GM12878 (cell line): ENCODE measurements at regions not wholly inside any gene's neighbourhood (a gene's known extent, or its start where the extent isn't known, plus 50 kb on each side); places are given as distances from the start of the nearest gene placed in this dataset.

ENCODE experiments used
- CTCF ChIP-seq, 3 experiments: IDR thresholded peaks in 2 of 3; conservative IDR thresholded peaks in 1 of 3; 2 replicates each; pipeline ENCODE4 v1.5.1; 2011; ENCODE audit warnings: low read depth in 3 of 3, low read length in 3 of 3, mild to moderate bottlenecking in 3 of 3, control low read depth in 2 of 3, moderate library complexity in 2 of 3, inconsistent platforms in 1 of 3, mixed read lengths in 1 of 3; ENCODE audit not compliant: control insufficient read depth in 2 of 3, insufficient read depth in 1 of 3; ENCODE audit errors: extremely low read depth in 1 of 3
- HDAC2 ChIP-seq: fragments of 200-600 bp; sonication (generic); IDR thresholded peaks from 2 replicates; pipeline ENCODE4 v1.6.1; 2017
- MXI1 ChIP-seq: fragments of 150-350 bp; IDR thresholded peaks from 2 replicates; pipeline ENCODE4 v1.6.1; 2011; ENCODE audit warnings: low read depth, mild to moderate bottlenecking, inconsistent platforms, low read length, improper control_type of control experiment
- NFIC ChIP-seq: IDR thresholded peaks from 2 replicates; pipeline ENCODE4 v1.6.1; 2012; ENCODE audit warnings: low read depth, mild to moderate bottlenecking, inconsistent platforms, low read length, moderate library complexity
- NFYB ChIP-seq: IDR thresholded peaks from 2 replicates; pipeline ENCODE4 v1.6.1; 2011; ENCODE audit warnings: low read depth, mild to moderate bottlenecking, low read length, improper control_type of control experiment, moderate library complexity; ENCODE audit not compliant: insufficient read depth

- TF ChIP-seq MXI1 (no peak), NFIC (no peak), CTCF (IDR thresholded peaks at IDR 0.05 in 2 of 3, conservative IDR thresholded peaks at IDR 0.05 in 1 of 3; ENCODE audit: control insufficient read depth in 2 of 3, extremely low read depth in 1 of 3, insufficient read depth in 1 of 3, low read depth in 3 of 3, low read length in 3 of 3) (no peak), NFYB (no peak), HDAC2 (no peak)
These were observed 124.7 kb upstream of the ZBTB40 start for GRCh38 chr1:22326931-22327330.
